GM19463 (cell line): ENCODE measurements at regions not wholly inside any gene's neighbourhood (a gene's known extent, or its start where the extent isn't known, plus 50 kb on each side); places are given as distances from the start of the nearest gene placed in this dataset.

Source experiments
- ATAC-seq: cut with Tn5 transposase; IDR thresholded peaks from one replicate; pipeline ENCODE4 v1.9.1; 2021; ENCODE audit warnings: mild to moderate bottlenecking, moderate library complexity; ENCODE audit not compliant: unreplicated experiment

DNA sequence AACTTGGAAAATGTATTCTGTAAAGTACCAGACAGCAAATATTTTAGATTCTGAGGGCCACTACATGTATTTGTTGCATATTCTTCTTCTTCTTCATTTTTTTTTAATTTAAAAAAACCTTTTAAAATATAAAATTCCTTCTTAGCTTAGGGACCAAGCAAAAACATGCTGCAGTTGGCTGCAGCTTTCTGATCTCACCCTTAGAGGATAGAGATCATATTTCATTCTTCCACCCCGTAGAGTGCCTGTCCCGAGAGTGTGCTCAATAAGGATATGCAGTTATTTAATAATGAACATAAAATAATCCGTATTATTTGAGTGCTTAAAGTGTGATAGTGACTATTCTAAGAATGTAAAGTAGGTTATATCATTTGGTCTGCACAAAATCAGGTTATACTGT is 204.2 kb upstream of the CD180 start:
- ATAC-seq: no peak

DNA sequence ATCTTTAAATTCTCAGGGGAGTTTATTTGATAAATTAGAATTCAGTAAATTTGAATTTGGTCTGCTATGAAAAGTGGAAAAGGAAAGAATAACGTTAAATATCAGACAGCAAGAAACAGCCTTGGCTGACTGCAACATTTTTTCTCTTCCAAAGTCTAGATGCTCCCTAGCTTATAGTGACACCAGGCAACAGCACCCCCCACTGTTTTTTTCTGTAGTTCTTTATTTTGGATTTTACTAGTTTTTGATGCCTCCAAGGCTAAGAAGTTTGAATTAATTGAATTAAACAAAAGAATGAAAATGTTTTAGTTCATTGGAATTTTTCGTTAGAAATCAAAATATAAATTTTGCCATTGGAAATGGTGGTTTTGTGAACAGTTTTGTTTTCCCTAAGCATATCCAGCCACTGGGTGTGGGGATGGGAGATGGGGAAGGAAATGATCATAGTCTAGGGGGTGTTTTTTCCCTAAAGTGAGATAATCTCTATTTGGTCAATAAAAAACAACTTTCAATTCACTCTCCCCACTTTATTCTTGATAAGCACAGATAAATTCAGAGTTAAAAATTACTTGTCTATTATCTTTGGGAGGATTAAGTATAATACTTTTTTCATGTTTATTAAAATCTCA is 199.3 kb upstream of the CD180 start:
- no peak for ATAC-seq

DNA sequence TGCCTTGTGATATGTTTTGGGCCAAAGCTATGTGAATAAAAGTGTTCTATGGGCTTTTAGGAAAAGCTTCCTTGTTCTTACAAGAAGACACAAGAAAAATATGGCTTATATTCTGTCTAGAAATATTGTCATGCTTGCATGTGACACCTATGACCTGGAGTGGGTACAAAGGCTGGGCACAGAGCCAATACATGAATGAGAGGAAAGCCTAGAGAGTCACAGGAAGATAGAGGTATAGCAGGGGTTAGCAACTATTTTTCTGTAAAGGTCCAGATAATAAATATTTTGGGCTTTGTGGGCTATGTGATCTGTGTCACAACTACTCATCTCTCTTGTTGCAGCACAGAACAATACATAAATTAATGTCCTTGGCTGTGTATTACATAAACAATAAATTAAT is 196.6 kb upstream of the CD180 start:
- no peak for ATAC-seq

DNA sequence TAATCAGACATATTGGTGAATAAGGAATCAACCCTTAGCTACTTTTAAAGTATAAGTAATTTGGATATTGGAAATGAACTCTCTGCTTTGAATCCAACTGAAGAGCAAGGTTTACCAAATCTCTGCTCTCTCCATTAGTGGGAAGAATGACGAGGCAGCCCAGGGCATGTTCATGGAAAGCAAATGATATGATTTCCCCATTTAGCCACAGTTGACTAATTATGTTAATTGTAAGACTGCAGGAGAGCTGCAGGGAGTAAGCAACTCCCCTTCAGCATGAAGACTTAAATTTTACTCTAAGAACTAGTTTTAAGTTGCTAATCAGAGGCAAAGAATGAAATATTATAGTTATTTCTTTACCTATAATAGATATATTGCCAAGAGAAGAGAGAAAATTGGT is 194.3 kb upstream of the CD180 start:
- ATAC-seq: no peak

DNA sequence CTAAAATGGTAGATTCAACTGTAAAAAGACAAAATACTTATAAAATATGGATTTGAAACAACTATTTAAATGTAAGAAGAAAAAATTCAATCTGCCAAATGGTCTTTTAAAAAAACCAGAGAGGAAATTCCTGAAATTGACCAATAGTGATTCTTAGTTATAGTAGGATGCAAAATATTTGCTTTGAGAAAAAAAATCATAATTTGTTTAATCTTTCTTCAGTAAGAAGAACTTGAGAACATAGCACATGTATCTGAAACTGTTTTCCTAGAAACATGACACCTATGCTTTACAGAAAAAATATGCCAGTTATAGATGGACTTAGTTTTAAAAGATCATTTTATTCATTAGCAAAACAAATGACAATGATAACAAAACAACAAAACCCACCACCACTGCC is 186.9 kb upstream of the CD180 start:
- no peak for ATAC-seq

DNA sequence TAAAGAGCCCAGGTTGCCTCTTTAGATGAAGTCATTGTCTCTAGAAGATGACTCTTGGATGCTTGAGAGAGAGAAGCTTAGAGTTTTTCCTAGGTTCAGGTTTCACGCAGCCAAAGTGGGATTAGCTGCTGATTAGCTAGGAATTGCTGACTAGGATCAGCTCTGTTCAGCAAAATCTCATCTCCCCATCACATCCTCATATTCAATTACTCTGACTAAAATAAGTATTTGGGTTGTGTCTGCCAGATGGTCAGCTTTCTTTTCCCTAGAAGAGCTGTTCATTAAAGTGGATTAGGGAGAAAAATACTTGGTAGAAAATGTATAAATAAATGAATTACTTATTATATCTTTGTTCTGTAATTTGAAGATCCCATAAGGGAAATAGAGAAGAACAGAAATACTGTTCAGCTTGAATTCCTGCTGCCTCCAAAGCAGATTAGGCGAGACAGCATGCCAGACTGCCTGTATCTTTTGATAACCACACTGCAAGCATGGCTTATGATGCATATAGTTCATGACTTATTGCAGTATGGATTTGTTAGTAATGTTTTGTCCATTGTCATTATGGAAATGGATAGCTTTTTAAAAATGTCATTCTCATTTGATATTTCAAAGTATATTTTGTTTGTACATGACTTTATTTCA is 184.8 kb upstream of the CD180 start:
- ATAC-seq: no peak

DNA sequence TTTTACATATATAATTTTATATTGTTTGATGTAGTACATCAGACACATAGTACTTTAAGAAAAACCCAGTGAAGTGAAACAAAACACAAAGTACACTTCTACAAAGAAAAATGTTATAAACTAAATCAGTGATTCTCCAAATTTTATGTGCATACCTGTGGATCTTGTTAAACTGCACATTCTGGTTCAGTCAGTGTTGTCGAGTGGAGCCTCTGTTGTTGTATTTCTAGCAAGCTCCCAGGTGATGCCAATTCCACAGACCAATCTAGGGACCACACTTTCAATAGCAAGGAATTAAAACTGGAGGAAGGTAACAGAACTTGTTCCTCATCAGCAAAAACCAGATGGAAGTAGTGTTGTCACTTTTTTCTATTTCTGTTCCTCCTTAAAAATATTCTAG is 183.8 kb upstream of the CD180 start:
- ATAC-seq: no peak

DNA sequence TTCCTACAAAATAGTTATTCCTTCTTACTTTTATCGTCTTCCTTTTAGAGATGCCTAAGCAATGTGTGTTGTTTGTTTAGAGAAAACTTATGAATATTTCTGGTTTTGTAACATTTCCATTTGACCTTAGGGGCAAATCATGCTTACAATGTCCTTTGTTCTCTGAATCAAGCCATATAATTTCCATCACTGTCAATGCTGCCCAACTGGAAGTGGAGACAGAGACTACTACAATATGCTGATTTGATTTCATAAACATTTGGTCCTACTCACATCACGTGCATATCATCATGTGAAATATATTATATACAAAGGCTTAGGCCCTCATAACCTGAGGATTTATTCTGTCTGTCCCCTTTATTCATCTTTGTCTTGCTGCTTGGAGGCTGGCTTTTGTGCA is 183.2 kb upstream of the CD180 start:
- no peak for ATAC-seq

DNA sequence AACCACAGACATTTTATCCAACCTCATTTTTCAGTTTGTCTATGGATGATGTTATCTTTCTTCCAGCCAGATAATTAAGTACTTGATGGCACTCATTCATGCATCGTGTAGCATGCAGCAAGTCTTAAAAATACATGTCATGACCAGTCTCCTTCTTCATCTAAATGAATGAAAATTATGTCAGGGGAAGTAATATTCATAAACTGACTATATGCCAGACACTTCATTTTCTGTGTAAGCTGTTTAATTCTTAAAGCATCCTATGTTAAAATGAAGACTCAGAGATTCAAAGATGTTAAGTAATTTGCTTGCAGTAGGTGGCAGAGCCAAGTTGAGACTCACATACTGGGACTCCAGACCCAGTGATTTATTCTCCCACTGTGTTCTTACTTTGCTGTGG is 181.7 kb upstream of the CD180 start:
- ATAC-seq: no peak

DNA sequence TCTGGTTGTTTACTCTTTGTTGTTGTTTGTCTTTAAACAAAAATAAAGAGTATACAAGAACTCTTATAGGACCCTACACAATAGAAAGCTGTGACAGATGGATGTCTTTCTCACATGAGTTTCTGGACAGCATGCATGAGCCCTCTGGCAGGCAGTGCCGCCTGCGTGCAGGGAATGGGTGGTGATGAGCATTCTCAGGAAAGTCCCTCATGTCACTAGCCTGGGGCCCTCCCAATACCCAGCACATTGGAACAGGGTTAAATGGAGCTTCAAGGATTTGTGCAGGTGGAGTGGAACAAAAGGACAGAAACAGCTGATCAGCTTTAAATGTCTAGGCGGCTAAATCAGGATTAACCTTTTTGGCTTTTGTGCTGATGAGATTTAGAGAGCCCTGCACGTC is 181.0 kb upstream of the CD180 start:
- no peak for ATAC-seq

DNA sequence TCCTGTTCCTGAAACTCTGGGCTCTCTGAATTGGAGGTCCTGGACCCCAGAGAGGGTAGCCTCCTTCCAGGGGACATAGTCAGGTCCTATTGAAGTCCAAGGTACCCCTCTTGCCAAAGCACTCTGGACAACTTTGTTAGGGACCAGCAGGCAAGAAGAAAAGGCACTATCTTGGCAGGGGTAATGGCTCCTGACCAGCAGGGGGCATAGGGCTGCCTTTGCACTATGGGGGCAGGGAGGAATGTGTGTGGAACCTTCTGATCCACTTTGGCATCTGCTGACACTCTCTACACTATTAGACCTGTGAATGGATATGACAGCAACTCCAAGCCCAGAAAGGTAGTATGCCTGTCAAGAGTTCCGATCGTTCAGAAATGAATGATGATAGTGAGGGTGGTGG is 179.0 kb upstream of the CD180 start:
- ATAC-seq: no peak

DNA sequence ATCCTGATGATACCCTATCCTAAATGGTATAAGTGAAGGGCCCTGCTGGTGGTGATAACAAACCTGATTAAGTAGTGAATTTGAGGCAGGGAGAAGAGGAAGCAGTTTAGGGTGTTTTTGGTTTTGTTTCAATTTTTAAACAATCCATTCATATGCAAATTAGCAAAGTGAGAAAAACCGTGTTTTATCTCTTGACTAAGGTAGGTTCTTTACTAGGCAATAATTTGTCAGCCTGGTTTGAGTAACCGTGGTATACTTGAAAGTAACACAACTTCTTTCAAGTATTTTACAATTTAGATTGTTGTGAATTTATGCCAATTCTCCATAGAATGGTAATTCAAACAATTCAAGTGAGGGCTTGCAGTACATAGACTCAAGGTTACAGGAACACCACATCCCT is 177.8 kb upstream of the CD180 start:
- ATAC-seq: no peak

DNA sequence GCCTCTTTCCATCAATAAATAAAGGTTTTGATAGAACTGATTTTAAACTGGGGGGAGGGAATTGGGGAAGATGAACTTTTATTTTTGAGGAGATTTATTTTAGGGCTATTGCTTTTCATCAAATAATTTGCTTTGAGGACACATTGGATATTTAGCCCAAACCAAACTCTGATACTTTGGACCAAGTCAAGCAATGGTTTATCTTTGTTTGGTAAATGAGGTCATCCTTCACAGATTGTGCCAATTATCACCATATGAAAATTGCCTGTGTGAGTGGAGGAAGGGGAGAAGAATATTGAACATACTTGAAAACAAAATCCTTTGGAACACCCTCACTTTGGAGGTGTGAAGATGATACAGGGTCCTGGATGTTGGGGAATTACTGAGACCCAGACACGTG is 176.9 kb upstream of the CD180 start:
- no peak for ATAC-seq

DNA sequence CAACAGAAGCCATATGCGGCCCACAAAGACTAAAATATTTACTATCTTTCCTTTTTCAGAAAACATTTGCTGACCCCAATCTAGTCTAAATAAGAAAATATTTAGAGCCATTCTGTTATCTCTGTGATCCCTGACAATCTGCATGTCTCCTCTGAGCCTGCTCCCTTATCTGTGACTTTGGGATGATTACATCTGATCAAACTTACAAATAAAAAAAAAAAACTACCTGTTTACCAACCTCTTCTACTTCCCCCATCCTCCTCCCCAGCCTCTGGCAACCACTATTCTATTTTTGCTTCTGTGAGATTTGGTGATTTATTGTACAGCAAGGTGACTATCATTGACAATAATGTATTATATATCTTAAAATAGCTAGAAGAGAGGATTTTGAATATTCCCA is 176.3 kb upstream of the CD180 start:
- no peak for ATAC-seq

DNA sequence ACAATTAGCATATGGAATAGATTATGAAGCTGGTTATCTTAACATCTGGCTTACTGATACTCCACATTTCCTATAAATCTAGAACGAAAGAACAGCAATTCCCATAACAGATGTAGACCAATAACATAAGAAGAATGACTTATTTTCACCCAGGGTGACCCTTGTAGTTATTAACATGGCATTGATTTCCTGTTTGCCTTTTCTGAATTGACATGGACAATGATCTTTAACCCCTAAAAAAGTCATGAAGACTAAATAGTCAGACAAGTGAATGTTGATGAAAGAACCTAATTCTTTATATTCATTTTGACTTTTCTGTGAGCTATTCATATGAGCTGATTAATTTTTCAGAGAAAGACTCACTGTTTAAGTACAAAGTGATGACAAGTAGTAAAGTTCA is 175.3 kb upstream of the CD180 start:
- no peak for ATAC-seq

DNA sequence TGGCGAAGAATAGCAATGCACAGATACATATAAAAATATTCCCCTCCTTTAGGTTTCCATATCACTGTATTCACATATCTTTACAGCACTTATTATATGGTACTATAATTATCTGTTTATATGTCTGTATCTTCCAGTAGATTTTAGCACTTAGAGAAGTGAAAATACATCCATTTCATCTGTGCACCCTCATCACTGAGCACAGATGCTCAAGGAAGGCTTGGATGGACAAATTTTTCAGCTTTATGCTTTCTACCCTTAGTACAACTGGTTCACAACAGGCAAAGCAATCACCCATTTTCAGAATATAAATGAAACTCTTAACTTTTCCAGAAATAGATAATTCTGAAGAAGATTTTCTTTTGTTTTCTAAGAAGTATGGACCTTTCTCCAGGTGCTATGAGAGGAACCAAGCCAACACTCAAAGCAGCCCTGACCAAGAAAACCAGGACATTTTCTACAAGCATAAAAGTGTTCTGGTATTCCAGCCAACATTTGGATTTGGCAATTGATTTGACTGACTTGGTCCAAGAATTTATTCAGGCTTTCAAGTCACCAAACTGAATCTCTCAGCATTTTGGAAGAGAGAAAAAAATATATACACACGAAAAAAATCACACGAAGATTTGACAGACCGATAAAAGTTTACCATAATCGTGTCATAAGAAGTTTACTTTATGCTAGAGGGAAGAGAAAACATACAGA is 170.2 kb upstream of the CD180 start:
- no peak for ATAC-seq

DNA sequence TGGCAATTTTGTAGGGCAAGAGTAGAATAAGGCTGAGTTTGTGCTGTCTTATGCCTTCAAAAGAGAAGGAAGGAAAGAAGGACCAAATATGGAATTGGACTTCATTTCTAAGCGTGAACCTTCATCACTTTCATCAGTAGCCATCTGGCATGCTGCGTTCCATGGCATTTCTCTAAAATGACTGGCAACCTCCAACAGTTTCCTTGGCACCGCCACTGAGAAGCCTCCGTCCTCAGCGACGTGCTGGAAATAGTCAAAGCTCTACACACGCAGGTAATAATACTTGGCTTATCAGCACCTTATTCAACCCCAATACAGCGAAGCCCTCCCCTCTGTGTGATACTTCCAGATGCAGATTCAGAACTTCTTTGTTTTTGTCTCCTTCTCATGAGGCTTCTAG is 169.7 kb upstream of the CD180 start:
- no peak for ATAC-seq

DNA sequence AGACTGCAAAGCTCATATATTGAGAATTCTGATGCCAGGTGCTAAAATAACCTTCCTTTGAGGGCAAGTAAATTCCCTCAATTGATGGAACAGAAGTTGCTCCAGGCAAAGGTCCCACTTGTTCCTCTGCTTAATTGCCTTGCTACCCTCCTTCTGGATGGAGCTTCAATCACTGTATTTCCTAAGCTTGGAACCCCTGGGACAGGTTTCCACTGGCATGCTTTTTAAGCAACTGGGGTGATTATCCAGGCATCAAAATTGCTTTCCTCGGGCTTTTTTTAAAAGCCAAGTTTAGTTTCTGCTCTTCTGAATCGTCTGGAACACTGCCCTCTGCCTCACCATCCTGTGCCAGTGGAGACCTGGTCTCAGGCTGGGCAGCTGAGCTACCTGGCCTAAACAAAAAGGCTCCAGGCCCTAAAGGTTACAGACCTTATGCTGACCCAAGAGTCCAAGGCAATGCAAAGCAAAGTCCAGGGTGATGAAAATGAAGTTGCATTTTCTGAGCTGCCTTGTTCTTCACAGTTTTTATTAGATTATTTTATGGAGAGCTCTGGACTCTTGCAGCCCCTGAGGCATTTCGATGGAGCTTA is 167.9 kb upstream of the CD180 start:
- no peak for ATAC-seq

DNA sequence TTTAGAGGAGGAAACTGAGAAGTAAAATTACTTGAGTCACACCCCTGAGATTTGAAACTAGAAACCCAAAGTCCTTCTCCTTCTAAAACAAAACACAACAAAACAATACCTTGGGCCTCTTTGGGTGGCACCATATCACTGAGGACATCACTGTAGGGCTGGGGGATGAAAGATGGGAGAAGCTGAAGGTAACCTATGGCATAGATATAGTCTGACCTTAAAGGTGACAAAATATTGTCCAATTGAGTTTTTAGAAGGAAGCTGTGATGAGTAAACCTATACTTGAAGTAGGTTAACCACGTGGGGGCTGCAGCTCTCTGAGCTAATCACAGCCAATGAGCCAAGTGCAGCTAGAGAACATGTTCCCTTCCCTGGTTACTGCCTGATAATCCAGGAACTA is 167.4 kb upstream of the CD180 start:
- no peak for ATAC-seq

DNA sequence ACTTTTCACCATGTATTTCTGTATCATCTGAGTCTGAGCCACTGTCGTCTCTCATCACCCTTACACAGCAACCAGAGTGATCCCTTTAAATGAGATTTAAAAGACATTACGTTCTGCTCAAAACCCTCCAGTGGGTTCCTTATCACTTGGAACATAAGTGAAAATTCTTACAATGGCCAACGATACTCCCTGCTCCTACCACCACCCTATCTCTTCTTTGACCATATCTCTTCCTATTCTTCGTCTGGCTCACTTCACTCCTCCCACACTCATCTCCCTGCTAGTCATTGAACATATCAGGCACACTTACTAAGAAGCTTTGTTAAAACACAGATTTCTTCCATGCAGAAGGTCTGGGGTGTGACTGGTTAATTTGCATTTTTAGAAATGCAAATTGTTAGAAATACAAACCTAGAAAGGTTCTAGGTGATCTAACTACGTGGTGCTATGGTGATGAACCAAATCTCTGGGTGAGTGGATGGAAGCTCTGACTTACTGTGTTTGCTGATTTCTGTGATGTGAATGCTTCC is 166.6 kb upstream of the CD180 start:
- ATAC-seq: peak; percentile 53

DNA sequence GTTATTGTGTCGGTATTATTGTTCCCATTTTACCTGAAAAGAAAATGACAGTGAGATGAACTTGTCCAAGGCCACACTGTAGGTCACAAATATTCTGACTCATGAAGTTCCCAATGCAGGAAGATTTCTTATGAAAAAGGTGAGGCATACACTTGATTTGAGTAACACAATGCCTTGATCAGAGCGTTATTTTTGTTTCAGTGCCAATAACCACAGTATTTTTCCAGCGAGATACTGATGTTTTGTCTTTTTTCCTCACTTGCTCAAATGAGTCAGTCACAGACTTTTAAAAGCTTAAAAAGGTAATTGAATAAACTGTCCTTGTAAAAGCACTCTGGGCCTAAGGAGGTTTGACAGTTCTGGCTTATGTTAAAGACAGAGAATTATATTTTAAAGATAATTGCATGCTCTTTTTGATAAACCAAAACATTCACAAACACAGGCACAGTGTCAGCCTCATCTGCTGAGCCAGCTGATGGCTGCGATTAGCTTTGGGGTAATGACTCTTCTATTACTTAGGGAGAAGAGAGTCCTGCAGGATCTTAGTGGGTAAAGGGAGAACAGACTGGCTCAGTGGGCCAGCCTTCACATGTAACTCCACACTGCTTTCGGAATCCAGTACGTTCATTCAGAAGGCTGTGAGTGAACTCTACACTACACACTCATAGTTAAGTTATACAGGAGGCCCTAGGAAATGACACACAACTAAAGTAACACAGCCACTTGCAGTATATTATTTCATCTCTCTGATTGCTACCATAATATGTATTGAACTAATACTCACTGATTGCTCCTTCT is 165.5 kb upstream of the CD180 start:
- ATAC-seq: no peak
